Esophagus muscularis mucosa (tissue), 4 donors: ENCODE measurements at regions not wholly inside any gene's neighbourhood (a gene's known extent, or its start where the extent isn't known, plus 50 kb on each side); places are given as distances from the start of the nearest gene placed in this dataset.

ENCODE experiments used
- DNase-seq: peaks from one replicate; pipeline ENCODE4 v3.0.0-alpha.2; 2017; ENCODE audit errors: extremely low spot score
- H3K27ac ChIP-seq, 4 donors: fragments of 200-600 bp; sonication (generic); replicated peaks in 1 of 4; 1 replicate in 3 of 4; 2 replicates in 1 of 4; pipeline ENCODE4 v1.5.1; 2016 to 2019; ENCODE audit warnings: mild to moderate bottlenecking in 1 of 4
- H3K27me3 ChIP-seq, 4 donors: fragments of 200-600 bp; sonication (generic); one replicate each; pipeline versions ENCODE4 v1.5.1 to v1.6.0; 2016 to 2019
- H3K36me3 ChIP-seq, 4 donors: fragments of 200-600 bp; sonication (generic); one replicate each; pipeline ENCODE4 v1.5.1; 2016 to 2019
- H3K4me1 ChIP-seq, 4 donors: fragments of 200-600 bp; sonication (generic); one replicate each; pipeline ENCODE4 v1.5.1; 2016 to 2019
- H3K4me3 ChIP-seq, 4 donors: fragments of 200-600 bp; sonication (generic); 1 replicate in 2 of 4; 2 replicates in 2 of 4; pipeline ENCODE4 v1.5.1; 2016 to 2019; ENCODE audit warnings: mild to moderate bottlenecking in 4 of 4, moderate library complexity in 1 of 4
- H3K9me3 ChIP-seq, 4 donors: fragments of 200-600 bp; sonication (generic); 1 replicate in 3 of 4; 2 replicates in 1 of 4; pipeline ENCODE4 v1.5.1; 2016 to 2019
- EP300 ChIP-seq: sonication (generic); formaldehyde crosslinking; IDR thresholded peaks from one replicate; pipeline ENCODE4 v1.6.1; 2017; ENCODE audit warnings: antibody characterized with exemption
- POLR2A ChIP-seq: fragments of 450-650 bp; IDR thresholded peaks from one replicate; pipeline ENCODE4 v1.6.1; 2017; ENCODE audit warnings: antibody characterized with exemption, moderate library complexity, mild to moderate bottlenecking, low read depth
- POLR2AphosphoS5 ChIP-seq, 2 donors: sonication (generic); formaldehyde crosslinking; IDR thresholded peaks; one replicate each; pipeline ENCODE4 v1.6.1; 2017; ENCODE audit warnings: antibody characterized with exemption in 2 of 2
- WGBS: methylation state at CpG from one replicate; pipeline ENCODE4 v1.1.5; 2018; 5-methylcytosine and 5-hydroxymethylcytosine counted together
- intact Hi-C: fragments of 100-400 bp; cut with DNase I; formaldehyde crosslinking; loops from one replicate; pipeline ENCODE4 v1.15.1; 2023
- TF ChIP-seq, protein P1 (sequence below), 3 experiments: fragments of 200-600 bp in 2 of 3; fragments of 450-650 bp in 1 of 3; sonication (generic) in 2 of 3; IDR thresholded peaks; one replicate each; pipeline ENCODE4 v1.5.1; 2017 to 2019; ENCODE audit warnings: antibody characterized with exemption in 3 of 3, mild to moderate bottlenecking in 2 of 3, moderate library complexity in 1 of 3

DNA sequence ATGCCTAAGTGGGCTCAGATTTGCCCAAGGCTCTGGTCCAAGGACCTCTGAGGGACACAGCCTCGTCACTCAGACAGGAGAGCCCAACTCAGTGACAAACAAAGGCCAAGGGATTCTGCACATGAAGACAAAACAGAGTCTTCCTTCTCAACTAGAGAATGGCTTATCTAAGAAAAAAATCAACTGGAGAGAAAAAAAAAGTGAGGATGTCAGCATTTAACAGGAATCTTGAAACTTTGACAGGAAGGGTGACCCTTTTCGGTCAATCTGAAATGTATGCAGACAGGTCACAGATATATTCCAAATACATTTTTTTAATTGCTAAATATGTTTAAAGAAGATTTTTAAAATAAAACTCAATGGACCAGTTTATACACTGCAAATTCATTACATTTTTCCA is 154.5 kb downstream of the ETS2 start:
- H3K27ac ChIP-seq = no peak overlapping the region
- no peak for DNase-seq
- intact Hi-C loops = no loop called here
- H3K4me1 ChIP-seq = peaks cover 14 to 28% (median 18%) of the 10 kb centered on the region in 4 donors
- 90% methylated on average over 2 of the region's 2 CpGs for WGBS
- no peaks in the 10 kb centered on the region for H3K27me3 ChIP-seq
- TF ChIP-seq POLR2AphosphoS5 (IDR thresholded peaks at IDR 0.05) (no peak), POLR2A (no peak), EP300 (no peak)
- TF ChIP-seq, protein P1, sequence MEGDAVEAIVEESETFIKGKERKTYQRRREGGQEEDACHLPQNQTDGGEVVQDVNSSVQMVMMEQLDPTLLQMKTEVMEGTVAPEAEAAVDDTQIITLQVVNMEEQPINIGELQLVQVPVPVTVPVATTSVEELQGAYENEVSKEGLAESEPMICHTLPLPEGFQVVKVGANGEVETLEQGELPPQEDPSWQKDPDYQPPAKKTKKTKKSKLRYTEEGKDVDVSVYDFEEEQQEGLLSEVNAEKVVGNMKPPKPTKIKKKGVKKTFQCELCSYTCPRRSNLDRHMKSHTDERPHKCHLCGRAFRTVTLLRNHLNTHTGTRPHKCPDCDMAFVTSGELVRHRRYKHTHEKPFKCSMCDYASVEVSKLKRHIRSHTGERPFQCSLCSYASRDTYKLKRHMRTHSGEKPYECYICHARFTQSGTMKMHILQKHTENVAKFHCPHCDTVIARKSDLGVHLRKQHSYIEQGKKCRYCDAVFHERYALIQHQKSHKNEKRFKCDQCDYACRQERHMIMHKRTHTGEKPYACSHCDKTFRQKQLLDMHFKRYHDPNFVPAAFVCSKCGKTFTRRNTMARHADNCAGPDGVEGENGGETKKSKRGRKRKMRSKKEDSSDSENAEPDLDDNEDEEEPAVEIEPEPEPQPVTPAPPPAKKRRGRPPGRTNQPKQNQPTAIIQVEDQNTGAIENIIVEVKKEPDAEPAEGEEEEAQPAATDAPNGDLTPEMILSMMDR (IDR thresholded peaks at IDR 0.05) = no peak
- no peaks in the 10 kb centered on the region for H3K36me3 ChIP-seq
- H3K4me3 ChIP-seq = no peak overlapping the region
- peaks cover 0 to 5% (median 0%) of the 10 kb centered on the region in 4 donors for H3K9me3 ChIP-seq

DNA sequence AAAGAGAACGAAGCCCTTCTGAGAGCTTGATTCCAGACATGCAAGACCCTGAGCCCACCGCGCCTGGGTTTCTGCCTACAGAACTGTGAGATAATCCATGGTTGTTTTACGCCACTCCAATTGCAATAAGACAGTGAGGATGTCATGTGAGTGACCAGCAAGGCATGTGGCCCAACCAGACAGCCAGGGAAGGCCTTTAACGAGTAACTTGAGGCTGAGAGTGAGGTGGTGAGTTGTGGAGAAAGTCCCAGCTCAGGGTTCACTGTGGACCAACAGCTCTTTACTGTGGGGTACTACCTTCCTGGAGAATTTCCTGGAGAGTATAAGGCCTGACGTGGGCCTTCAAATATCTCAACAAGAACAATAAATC is 153.9 kb downstream of the ETS2 start:
- no peaks in the 10 kb centered on the region for H3K27me3 ChIP-seq
- intact Hi-C loops = no loop called here
- WGBS = 89% methylated on average over 6 of the region's 6 CpGs
- H3K27ac ChIP-seq = peak overlapping the region; percentile 48 to 53 (median 52)
- no peak for DNase-seq
- peaks cover 14 to 31% (median 18%) of the 10 kb centered on the region in 4 donors for H3K4me1 ChIP-seq
- H3K4me3 ChIP-seq = no peak overlapping the region
- no peaks in the 10 kb centered on the region for H3K36me3 ChIP-seq
- peaks cover 0 to 5% (median 0%) of the 10 kb centered on the region in 4 donors for H3K9me3 ChIP-seq
- TF ChIP-seq POLR2A = no peak
- TF ChIP-seq POLR2AphosphoS5 (IDR thresholded peaks at IDR 0.05) = no peak
- TF ChIP-seq EP300 = no peak
- TF ChIP-seq, protein P1 (IDR thresholded peaks at IDR 0.05) = no peak

DNA sequence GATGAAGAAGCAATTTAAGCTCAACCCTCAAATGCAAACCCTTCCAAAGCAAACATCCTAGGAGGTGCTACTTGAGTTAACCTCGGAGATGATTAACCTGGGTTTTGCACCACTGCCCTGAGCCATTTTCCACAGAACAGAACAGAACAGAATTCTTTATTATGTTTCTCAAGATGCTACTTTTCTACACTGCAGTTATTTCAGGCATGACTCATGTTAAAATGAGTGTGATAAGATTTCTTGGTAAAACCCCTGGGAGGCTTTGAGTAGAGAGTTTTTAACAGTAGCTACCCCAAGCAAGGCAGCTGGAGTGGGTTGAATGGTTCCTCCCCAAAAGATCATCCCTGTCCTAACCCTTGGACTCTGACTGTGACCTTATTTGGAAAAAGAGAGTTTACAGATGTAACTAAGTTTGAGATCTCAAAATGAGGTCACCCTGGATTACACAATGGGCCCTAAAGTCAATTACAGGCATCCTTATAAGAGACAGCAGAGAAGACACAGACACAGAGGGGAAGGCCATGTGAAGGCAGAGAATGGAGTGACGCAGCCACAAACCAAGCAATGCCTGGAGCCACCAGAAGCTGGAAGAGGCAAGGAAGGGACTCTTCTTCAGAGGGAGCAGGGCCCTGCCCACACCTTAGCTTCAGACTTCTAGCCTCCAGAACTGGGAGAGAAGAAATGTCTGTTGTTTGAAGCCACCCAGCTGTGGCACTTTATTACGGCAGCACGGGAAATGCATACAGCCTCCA is 153.4 kb downstream of the ETS2 start:
- H3K27ac ChIP-seq = peak overlapping the region; percentile 48 to 53 (median 52)
- WGBS = 80% methylated on average over 4 of the region's 4 CpGs

DNA sequence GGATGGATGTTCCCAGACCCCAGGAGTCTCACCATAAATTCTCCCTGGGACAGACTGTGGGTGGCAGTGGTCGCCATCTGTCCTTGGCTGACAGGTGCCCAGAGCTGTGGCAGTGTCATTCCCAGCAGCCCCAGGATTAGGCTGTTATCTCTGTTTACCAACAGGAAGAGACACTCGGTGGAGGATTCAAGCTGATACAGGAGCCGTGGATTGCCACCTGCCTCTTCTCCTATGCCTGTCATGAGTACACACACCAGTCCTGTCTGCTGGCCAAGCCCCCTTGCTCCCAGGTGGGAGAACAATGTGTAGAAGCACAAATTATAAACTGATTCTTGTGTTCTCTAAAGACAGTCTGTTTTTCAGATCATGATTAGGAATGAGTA is 152.6 kb downstream of the ETS2 start:
- Histone ChIP-seq H3K27ac (peak overlapping the region in 2 of 4 donors; percentile 18 to 48), H3K36me3 (no peaks in the 10 kb centered on the region), H3K4me3 (no peak overlapping the region), H3K27me3 (no peaks in the 10 kb centered on the region), H3K4me1 (peaks cover 14 to 31% (median 18%) of the 10 kb centered on the region in 4 donors), H3K9me3 (peaks cover 0 to 5% (median 0%) of the 10 kb centered on the region in 4 donors)
- DNase-seq = no peak
- intact Hi-C loops = no loop called here
- TF ChIP-seq, protein P1 (IDR thresholded peaks at IDR 0.05) = no peak
- TF ChIP-seq POLR2A (no peak), POLR2AphosphoS5 (IDR thresholded peaks at IDR 0.05) (no peak), EP300 (no peak)
- WGBS = 88% methylated on average over 3 of the region's 3 CpGs

More for the DNA sequence above, 153.4 kb downstream of the ETS2 start:
- DNase-seq = no peak
- H3K36me3 ChIP-seq = no peaks in the 10 kb centered on the region
- H3K4me1 ChIP-seq = peaks cover 14 to 31% (median 18%) of the 10 kb centered on the region in 4 donors
- intact Hi-C loops = no loop called here
- H3K4me3 ChIP-seq = no peak overlapping the region
- H3K9me3 ChIP-seq = peaks cover 0 to 5% (median 0%) of the 10 kb centered on the region in 4 donors
- no peaks in the 10 kb centered on the region for H3K27me3 ChIP-seq
- TF ChIP-seq POLR2AphosphoS5 (IDR thresholded peaks at IDR 0.05) (peak; percentile 52 to 67), EP300 (no peak), POLR2A (no peak)
- TF ChIP-seq, protein P1 (IDR thresholded peaks at IDR 0.05) = no peak
